Stimulated activated CD8-positive, alpha-beta memory T cell treated with anti-CD3 and anti-CD28 coated beads, Interleukin-4, amount 100 ng/mL, for 4 hours (primary cell): ENCODE measurements at regions not wholly inside any gene's neighbourhood (a gene's known extent, or its start where the extent isn't known, plus 50 kb on each side); places are given as distances from the start of the nearest gene placed in this dataset.
"Not testable (repeated sequence)": the region's sequence is repeated elsewhere in the genome, so short reads cannot be mapped to it uniquely, and the experiment has no call there.

Source experiments
- DNase-seq, 2 donors: peaks; one replicate each; pipeline ENCODE4 v3.0.0-alpha.2; 2020; ENCODE audit warnings: low read depth in 2 of 2, low spot score in 1 of 2

DNA sequence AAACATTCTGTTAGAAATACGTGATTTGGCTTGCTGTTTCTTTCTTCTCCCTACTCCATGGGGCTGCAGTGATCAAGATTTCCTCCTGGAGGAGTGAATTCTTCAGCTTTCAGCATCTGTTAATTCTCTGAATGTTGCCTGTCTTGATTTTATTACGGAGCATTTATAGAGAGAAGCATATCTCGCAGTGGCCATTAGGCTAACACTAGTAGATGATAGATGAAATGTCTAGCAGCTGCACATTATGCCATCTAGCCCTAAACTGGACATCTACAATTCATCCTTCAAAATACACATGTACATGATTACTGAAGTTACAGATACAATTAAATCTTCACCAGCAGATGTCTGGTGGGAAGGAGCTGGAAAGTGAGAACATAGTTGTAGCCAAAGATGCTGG is 769.8 kb upstream of the NECTIN3 start:
- no peak for DNase-seq

DNA sequence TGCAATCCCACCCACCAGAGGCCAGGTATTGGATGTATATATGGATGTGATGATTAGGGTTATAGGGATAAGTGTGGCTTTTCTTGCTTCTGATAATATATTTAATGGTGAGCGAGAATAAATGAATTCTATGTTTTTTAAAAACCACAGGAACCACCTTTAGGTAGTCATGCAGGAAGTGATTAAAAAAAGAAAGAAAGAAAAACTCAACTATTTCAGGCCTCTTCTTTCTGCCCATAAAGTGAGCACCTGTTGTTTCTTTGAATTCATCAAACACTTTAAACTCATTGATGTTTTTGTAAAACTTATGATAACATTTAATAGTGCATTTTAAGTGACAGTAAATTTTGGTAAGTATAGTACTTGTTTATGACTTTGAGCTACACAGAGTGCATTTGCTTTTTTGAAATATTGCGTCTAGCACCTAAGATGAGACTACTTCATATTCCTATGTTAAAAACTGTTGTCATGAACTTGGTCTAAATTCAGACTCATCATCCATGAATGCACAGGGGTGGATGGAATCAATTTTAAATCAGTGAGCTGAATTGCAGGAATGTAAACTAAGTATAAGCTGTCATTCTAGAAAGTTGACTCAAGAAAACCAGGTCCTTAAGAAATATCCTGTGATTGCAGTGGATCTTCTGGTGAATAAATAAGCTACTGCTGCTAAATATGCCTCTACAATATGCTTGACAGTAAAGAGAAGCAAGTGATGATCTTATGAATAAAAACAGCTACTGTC is 764.4 kb upstream of the NECTIN3 start:
- DNase-seq: no peak

DNA sequence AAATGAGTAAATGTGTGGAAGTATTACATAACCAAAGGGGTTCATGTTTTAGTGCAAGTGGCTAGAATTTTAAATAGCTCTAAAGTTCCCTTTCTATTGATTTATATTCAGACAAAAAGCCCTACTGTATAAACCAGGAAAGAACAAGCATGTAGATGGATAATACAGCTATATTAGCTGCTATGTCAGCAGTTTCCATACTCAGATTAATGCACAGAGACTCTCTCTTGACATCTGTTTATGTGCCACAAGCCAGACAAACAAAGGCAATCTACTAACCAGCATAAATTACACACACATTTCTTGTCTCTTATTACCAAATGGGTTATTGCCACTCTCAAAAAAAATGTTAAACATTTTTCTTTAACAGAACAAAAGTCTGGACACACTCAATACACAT is 760.1 kb upstream of the NECTIN3 start:
- DNase-seq: no peak

DNA sequence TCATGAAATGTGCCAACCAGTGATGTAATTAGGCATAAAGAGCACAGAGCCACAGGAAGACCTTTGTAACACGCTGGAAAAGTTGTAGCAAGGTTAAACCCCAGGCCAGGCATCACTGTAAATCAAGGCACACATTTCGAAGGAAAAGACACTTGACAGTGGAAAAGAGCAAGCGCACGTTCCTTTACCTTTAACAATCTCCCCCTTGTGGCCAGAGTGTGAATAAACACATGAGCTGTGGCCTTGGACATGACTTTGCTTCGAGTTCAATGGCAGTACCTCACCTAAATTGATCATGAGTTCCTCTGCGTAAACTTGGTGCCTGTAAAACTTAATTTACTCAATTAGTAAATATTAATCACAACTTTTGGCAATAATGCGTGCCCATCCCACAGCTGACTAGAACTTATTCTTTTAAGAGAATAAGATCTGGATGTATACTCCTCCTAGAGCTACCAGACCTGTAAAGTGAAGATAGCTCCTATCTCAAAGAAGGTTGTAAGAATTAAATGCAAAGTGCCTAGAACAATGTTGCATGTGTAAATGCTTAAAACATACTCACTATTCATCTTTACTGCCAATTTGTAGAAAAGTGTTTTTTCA is 757.0 kb upstream of the NECTIN3 start:
- peak; percentile 2 to 19 for DNase-seq

DNA sequence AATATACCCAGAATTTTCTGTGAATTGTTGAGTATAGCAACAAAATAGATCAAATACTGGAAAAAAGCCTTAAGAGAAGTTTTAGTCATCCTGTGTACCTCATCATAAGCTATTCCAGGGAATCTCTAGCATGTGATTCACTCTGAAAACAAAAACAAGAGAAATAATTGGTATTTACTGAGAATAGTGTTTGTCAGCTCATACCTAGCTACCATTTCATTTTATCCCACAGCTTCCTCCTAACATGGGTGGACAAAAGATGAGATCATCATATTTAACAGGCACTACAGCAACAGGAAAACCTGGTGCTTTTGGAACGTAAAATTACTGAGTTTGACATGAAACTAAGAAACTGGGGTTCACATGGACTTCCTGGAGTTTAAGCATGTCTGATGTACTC is 753.5 kb upstream of the NECTIN3 start:
- DNase-seq: no peak

DNA sequence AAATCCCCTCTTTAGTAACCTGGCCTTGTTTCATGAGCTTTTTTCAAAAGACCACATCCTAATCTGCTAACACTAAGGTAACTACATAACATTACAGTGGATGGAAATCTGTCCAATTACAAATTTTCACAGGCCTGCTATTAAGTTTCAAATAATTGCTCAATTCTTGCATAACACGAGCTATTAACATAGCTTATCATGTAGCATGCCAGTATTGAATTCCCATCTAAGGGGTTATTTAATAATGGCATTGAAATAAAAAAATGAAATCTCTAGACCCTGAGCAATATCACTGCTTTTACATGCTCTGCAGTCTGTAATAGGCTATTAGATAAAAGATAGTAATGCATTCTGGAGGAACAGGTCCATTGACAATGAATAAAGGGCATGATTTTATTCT is 748.3 kb upstream of the NECTIN3 start:
- DNase-seq: no peak

DNA sequence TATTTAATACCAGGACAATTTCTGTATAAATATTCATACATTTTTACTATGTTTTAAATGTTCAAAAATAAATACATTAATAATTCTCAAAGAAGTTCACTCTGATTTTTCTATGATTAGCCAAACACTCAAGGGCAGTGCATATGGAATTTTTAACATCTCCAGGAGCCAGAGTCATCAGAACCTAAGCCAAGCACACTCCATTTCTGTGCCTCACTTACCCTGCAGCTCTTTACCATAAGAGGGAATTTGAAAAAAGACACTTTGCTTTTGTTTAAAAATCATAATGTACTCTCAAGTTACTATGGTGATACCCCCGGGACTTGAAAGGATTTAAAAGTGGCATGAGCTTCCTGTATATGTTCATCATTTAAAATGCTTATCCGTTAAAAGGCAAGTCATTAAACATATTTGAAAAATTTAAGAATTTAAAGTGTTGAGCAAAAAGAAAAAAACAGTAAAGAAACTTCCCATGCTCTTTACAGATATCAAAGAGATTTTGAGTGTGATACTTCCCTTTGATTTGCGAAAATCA is 747.4 kb upstream of the NECTIN3 start:
- no peak for DNase-seq

DNA sequence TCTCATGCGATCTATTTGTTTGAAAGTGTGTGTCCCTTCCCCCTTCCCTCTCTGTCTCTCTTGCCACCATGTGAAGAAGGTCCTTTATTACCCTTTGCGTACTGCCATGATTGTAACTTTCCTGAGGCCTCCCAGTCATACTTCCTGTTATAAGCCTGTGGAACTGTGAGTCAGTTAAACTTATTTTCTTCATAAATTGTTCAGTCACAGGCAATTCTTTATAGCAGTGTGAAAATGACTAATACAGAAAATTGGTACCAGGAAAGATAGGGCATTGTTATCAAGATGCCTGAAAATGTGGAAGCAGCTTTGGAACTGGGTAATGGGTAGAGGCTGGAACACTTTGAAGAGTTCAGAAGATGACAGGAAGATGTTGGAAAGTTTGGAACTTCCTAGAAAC is 743.7 kb upstream of the NECTIN3 start:
- no peak for DNase-seq

DNA sequence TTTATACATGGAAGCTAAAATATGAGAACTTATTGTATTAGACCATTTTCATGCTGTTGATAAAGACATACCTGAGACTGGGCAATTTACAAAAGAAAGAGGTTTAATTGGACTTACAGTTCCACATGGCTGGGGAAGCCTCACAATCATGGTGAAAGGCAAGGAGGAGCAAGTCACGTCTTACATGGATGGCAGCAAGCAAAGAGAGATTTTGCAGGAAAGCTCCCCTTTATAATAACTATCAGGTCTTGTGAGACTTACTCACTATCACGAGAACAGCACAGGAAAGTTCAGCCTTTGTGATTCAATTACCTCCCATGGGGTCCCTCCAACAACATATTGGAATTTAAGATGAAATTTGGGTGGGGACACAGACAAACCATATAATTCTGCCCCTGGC is 740.1 kb upstream of the NECTIN3 start:
- not testable (repeated sequence) for DNase-seq

DNA sequence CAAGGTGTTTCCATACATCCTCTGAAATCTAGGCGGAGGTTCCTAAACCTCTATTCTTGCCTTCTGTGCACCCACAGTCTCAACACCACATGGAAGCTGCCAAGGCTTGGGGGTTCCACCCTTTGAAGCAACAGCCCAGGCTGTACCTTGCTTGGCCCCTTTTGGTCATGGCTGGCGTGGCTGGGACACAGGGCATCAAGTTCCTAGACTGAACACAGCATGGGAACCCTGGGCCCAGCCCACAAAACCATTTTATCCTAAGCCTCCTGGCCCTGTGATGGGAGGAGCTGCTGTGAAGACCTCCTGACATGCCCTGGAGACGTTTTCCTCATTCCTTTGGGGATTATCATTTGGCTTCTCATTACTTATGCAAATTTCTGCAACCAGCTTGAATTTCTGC is 739.0 kb upstream of the NECTIN3 start:
- no peak for DNase-seq

DNA sequence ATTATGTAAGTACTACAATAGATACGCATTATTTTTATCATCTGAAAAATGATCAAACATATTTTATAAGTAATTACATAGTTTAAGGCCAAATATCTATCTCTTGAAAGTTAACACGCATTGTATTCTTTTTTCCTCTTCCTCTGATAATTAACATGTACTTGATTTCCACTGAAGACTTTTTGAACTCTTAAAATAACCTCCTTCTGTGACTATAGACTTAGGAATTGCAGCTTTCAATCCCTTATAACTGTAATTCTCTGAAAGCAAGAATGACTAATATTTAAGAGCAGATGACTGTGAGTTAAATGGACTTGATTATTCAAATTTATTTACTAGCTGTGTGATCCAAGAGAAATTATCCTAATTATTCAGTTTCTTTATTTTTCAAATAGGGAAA is 730.6 kb upstream of the NECTIN3 start:
- no peak for DNase-seq

DNA sequence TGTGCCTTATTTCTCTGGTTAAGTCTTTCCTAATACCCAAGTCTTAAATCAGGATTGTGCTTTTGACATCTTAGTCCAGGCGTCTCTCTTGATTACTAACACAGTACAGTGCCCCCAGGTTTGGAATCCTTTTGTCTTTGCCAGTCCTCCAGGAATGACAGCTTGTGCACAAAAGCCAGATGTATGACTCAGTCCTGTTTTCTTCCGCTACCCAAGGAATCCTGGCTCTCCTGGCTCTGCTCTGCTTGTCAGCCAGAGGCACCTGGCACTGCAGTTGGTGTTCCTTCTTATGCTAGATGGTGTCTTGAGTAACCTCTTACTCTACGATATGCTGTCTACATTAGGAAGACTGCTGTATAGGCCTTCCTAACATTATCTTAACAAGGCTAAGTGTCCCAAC is 728.2 kb upstream of the NECTIN3 start:
- no peak for DNase-seq

DNA sequence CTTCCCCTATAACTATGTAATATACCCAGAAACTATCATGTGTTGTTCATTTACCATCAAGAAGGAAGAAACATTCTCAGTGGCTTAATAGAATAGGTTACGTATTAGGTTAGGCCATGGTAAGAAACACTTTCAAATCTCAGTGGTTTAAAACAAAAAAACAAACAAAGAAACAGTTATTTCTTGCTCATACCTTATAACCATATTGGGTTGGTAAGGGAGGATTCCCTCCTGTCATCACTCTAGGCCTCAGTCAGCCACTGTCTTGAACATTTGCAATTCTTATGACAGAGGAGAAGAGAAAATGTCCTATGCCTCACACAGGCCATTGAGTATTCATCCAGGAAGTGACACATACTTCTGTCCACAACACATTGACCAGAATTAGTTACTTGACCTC is 727.7 kb upstream of the NECTIN3 start:
- no peak for DNase-seq

DNA sequence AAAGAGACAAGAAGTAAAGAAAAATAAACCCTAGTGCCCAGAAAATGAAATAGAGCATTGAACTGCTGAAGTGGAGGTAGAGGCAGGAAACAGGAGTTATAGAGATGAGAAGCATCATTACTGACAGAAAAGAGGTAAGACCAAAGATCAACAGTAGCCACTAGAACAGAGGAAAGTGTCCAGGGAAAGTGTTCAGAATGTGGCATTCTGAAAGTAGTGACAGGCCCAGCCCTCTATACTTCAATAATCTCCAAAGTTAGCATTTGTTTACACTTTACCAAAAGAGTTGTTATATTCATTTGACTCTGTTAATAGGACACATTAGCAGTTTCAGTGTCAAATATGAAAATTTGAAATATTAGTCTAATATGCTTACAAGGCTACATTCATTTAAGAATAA is 727.1 kb upstream of the NECTIN3 start:
- DNase-seq: no peak

DNA sequence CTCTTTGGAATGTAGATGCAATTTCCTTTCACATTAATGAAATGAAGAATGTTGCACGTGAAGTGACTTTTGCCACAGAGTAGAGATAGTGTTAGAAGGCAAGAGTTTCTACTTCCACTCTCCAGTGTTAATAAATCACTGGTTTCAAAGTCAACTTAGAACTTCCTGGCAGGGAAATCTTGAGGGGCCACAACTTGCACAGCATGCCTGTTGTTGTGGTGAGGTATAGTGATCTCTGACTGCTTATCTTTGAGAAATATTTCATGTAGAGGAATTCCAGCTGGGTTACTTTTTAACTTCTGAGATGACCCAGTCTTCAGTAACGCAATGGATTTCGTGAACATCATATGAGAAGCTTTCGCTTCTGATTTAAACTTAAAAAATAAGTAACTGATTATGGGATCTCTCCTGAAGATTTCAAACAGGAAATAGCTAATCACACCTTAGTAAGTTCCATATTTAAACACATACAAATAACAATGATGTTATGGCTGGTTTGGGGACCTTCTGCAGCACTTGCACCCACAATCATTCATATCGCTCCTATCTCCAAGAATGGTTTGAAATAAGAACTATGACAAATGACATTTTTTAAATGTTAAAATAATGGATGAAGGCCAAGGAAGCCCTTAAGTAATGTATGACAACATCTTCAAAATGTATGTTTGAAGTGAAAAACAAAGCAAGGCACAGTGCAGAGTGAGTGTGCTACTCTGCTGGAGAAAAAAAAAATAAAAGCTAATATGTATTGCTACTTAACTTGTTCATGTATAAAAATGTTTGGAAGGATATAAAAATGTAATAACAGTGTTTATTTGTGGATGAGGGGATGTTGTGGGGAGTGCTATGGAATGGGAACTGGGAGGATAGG is 726.5 kb upstream of the NECTIN3 start:
- no peak for DNase-seq

DNA sequence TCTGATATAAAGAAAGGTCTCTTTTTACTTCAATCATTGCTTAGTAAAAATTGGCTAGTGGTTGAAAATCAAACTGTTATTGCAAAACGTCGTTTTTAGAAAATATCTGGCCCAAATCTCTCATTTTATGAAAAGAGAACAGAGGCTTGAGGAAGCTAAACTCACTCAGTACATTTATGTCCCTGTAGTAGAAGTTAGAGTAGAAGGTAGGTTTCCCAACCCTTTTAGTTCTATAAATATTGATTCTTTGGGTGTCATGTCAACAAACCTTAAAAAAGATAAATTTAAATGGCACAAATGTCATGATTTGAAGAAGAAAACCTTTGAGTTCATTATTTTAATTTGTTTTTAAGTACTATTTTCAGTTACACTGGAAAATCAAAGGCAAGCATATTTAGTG is 722.3 kb upstream of the NECTIN3 start:
- no peak for DNase-seq

DNA sequence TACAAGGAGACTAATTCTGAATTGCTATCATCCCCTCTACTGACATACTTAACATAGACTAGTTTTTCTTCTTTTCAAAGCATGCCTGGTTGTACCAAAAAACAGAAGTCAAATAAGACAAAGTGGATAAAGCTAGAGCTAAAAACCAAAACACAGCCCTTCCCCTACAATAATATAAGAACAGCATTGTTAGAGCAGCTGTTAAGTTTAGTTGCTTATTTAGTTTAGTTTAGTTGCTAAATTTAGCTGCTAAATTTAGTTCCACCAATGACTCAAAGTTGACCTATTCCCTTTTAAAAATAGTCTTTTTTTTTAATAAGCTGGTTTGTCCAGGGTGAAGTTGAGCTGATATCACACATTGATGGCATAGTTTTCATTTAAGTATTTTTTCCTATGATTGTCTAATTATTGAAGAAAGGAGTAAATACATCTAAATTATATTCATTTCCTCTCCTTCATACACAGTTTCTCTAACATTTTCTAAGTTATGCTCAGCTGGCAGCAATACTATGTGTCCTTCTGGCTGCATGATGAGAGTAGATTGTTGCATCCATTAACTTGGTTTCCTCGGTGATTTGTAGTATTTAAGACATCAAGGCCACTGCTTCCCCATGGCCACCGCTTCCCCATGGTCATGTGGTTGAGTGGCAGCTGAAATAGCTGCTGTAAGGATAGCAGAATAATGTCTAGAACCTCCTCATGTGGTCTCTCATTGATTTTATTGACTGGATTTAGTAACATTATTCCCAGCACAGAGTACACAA is 718.6 kb upstream of the NECTIN3 start:
- DNase-seq: no peak

DNA sequence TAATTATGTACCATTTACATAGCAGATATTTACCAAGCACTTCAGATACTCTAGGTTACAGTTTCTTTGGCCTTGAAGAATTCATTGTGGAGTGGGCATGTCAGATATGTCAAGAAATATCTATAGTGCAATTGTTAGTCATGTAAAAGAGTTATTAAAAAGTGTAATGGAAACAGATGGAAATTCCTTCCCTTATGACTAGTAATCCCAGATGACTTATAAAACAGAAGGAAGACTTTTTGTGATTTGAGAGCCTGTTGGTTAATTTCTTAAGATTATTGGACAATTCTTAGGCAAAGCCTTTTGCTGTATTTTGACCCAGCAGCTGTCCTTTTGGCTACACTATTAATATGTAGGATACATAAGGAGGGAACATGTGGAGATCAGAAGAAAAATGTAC is 708.9 kb upstream of the NECTIN3 start:
- no peak for DNase-seq

DNA sequence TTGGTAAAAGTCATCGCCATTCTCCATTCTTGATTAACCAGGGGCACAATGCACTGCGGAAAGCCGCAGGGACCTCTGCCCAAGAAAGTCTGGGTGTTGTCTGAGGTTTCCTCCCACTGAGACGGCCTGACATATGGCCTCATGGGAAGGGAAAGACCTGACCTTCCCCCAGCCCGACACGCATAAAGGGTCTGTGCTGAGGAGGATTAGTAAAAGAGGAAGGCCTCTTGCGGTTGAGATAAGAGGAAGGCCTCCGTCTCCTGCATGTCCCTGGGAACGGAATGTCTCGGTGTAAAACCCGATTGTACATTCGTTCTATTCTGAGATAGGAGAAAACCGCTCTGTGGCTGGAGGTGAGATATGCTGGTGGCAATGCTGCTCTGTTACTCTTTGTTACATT is 704.3 kb upstream of the NECTIN3 start:
- DNase-seq: not testable (repeated sequence)

DNA sequence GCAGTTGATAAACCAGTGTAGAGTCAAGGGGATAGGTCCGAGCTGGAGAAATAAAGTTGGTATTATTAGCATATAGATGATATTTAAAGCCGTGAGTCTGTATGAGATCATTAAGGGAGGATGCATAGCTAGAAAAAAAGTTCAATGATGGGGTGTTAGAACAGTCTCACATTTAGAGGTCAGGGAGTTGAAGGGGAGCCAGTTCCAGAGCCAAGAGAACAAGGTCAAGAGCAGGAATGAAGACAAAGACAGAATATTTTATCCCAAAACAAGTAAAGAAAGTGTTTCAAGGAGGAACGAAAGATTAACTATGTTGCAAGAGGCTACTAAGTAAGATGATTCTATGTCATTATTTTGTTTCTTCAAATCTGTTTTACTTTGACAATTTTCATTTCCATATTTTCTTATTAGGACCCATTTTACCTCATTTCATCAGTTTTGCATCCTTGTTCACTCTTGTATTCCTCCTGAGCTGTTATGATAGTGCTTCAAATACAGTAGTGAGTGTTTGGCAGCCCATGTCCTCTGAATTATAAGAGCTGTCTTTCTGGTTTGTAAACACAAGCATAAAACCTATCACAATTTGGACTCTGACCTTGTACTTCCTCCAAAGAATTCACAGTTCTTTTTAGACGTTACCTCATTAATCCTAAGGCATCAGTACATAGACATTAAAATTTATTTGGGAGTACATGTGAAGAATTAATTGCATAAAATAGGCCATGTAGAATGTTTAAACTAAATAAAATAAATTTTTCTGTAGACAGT is 695.7 kb upstream of the NECTIN3 start:
- DNase-seq: no peak
